CD4-positive, alpha-beta T cell (primary cell): ENCODE measurements at regions not wholly inside any gene's neighbourhood (a gene's known extent, or its start where the extent isn't known, plus 50 kb on each side); places are given as distances from the start of the nearest gene placed in this dataset.

Experiments
- ATAC-seq: fragments of 200-7000 bp; cut with Tn5 transposase; one replicate; pipeline ENCODE4 v1.10.0; 2022; ENCODE audit warnings: mild to moderate bottlenecking; ENCODE audit not compliant: poor library complexity
- CTCF ChIA-PET: fragments of 350-600 bp; sonication (Branson Sonifier 250); formaldehyde crosslinking; loops from one replicate; lab custom pipeline; 2021; ENCODE audit warnings: antibody characterized with exemption, inconsistent platforms; lab: Charles Lee
- POLR2A ChIA-PET: fragments of 350-600 bp; sonication (Branson Sonifier 250); formaldehyde crosslinking; loops from one replicate; lab custom pipeline; 2021; ENCODE audit warnings: antibody characterized with exemption, inconsistent platforms; lab: Charles Lee
- DNase-seq, 14 experiments: peaks; one replicate each; pipeline ENCODE4 v3.0.0-alpha.2; 2013 to 2020; ENCODE audit warnings: mixed read lengths in 2 of 14
- H3K27ac ChIP-seq, 2 donors: one replicate each; pipeline versions ENCODE4 v1.5.1 to v1.7.0; 2013; ENCODE audit warnings: low read length in 2 of 2, low read depth in 1 of 2, mild to moderate bottlenecking in 1 of 2
- H3K27me3 ChIP-seq, 2 experiments: 1 replicate in 1 of 2; 2 replicates in 1 of 2; pipeline versions ENCODE4 v1.6.1 to v1.7.0; 2013; ENCODE audit warnings: low read length in 2 of 2, control low read depth in 1 of 2, mild to moderate bottlenecking in 1 of 2, moderate library complexity in 1 of 2; ENCODE audit not compliant: insufficient read depth in 2 of 2, control insufficient read depth in 1 of 2
- H3K36me3 ChIP-seq: one replicate; pipeline ENCODE4 v1.6.1; 2013; ENCODE audit warnings: low read length, control low read depth; ENCODE audit not compliant: insufficient read depth
- H3K4me1 ChIP-seq: one replicate; pipeline ENCODE4 v1.6.1; 2013; ENCODE audit warnings: low read length, control low read depth; ENCODE audit not compliant: insufficient read depth
- H3K4me3 ChIP-seq: one replicate; pipeline ENCODE4 v1.5.1; 2013; ENCODE audit warnings: mild to moderate bottlenecking, low read length, moderate library complexity
- H3K9me3 ChIP-seq, 2 experiments: 1 replicate in 1 of 2; 2 replicates in 1 of 2; pipeline versions ENCODE4 v1.6.1 to v1.7.0; 2013; ENCODE audit warnings: low read length in 2 of 2, mild to moderate bottlenecking in 2 of 2, control low read depth in 1 of 2, moderate library complexity in 1 of 2; ENCODE audit not compliant: control insufficient read depth in 1 of 2, insufficient read depth in 1 of 2
- H3K27ac Mint-ChIP-seq: one replicate; pipeline ENCODE4 v1.8.0; 2020; ENCODE audit warnings: mixed read lengths
- H3K27me3 Mint-ChIP-seq: one replicate; pipeline ENCODE4 v1.8.0; 2021; ENCODE audit warnings: mixed read lengths
- H3K36me3 Mint-ChIP-seq: one replicate; pipeline ENCODE4 v1.8.0; 2021; ENCODE audit warnings: low read depth, mixed read lengths
- H3K4me1 Mint-ChIP-seq: one replicate; pipeline ENCODE4 v1.8.0; 2021; ENCODE audit warnings: low read depth, mixed read lengths
- H3K4me3 Mint-ChIP-seq: one replicate; pipeline ENCODE4 v1.8.0; 2020; ENCODE audit warnings: mild to moderate bottlenecking, mixed read lengths
- H3K9me3 Mint-ChIP-seq: one replicate; pipeline ENCODE4 v1.8.0; 2020; ENCODE audit warnings: mixed read lengths
- CTCF ChIP-seq: fragments of 200-600 bp; IDR thresholded peaks from one replicate; pipeline ENCODE4 v1.8.0; 2022; ENCODE audit warnings: antibody characterized with exemption, mild to moderate bottlenecking
- intact Hi-C, 2 experiments: fragments of 100-400 bp; cut with DNase I in 1 of 2; cut with micrococcal nuclease in 1 of 2; formaldehyde crosslinking; loops; one replicate each; pipeline versions ENCODE4 v1.15.1 to v1.9.0; 2023 to 2025; cut with DNase I, micrococcal nuclease

GRCh38 chr3:80355144-80355543, 587.3 kb upstream of the ROBO1 start:
- H3K4me1 ChIP-seq: no peaks in the 10 kb centered on the region
- no peaks in the 10 kb centered on the region for H3K27me3 ChIP-seq
- ATAC-seq (no peak), DNase-seq (no peak)
- intact Hi-C loops: no loop called here
- Mint-ChIP-seq H3K4me1 (no peaks in the 10 kb centered on the region), H3K9me3 (peaks cover 10% of the 10 kb centered on the region), H3K36me3 (no peaks in the 10 kb centered on the region), H3K27ac (no peak overlapping the region), H3K4me3 (no peak overlapping the region), H3K27me3 (no peaks in the 10 kb centered on the region)
- POLR2A ChIA-PET: no interaction called here
- no peak overlapping the region for H3K27ac ChIP-seq
- TF ChIP-seq CTCF: no peak
- CTCF ChIA-PET: no interaction called here
- H3K9me3 ChIP-seq: no peaks in the 10 kb centered on the region
- no peaks in the 10 kb centered on the region for H3K36me3 ChIP-seq
- no peak overlapping the region for H3K4me3 ChIP-seq

GRCh38 chr3:80351201-80351600, 583.4 kb upstream of the ROBO1 start:
- Histone ChIP-seq H3K27ac (no peak overlapping the region), H3K27me3 (no peaks in the 10 kb centered on the region), H3K9me3 (peaks cover 0 to 1% of the 10 kb centered on the region in 2 experiments), H3K36me3 (no peaks in the 10 kb centered on the region), H3K4me1 (no peaks in the 10 kb centered on the region), H3K4me3 (no peak overlapping the region)
- intact Hi-C loops: no loop called here
- ATAC-seq (no peak), DNase-seq (no peak)
- H3K4me1 Mint-ChIP-seq: no peaks in the 10 kb centered on the region
- no peak overlapping the region for H3K27ac Mint-ChIP-seq
- ChIA-PET CTCF (no interaction called here), POLR2A (no interaction called here)
- no peaks in the 10 kb centered on the region for H3K27me3 Mint-ChIP-seq
- peaks cover 11% of the 10 kb centered on the region for H3K9me3 Mint-ChIP-seq
- no peak for TF ChIP-seq CTCF
- no peaks in the 10 kb centered on the region for H3K36me3 Mint-ChIP-seq
- H3K4me3 Mint-ChIP-seq: no peak overlapping the region

GRCh38 chr3:80350771-80351170, 583.0 kb upstream of the ROBO1 start:
- no peak overlapping the region for H3K4me3 ChIP-seq

More at GRCh38 chr3:80350771-80351170, 583.0 kb upstream of the ROBO1 start:
- POLR2A ChIA-PET: no interaction called here
- Histone ChIP-seq H3K9me3 (peaks cover 0 to 4% of the 10 kb centered on the region in 2 experiments), H3K4me1 (no peaks in the 10 kb centered on the region), H3K27me3 (no peaks in the 10 kb centered on the region), H3K27ac (no peak overlapping the region), H3K36me3 (no peaks in the 10 kb centered on the region)
- no peaks in the 10 kb centered on the region for H3K36me3 Mint-ChIP-seq
- H3K27me3 Mint-ChIP-seq: no peaks in the 10 kb centered on the region
- TF ChIP-seq CTCF: no peak
- H3K27ac Mint-ChIP-seq: no peak overlapping the region
- no peak for ATAC-seq
- no peak for DNase-seq
- H3K9me3 Mint-ChIP-seq: peaks cover 11% of the 10 kb centered on the region
- no peak overlapping the region for H3K4me3 Mint-ChIP-seq
- H3K4me1 Mint-ChIP-seq: no peaks in the 10 kb centered on the region
- intact Hi-C loops: no loop called here
- CTCF ChIA-PET: no interaction called here
